ENCODE measurements at regions not wholly inside any gene's neighbourhood (a gene's known extent, or its start where the extent isn't known, plus 50 kb on each side); places are given as distances from the start of the nearest gene placed in this dataset.

DNA sequence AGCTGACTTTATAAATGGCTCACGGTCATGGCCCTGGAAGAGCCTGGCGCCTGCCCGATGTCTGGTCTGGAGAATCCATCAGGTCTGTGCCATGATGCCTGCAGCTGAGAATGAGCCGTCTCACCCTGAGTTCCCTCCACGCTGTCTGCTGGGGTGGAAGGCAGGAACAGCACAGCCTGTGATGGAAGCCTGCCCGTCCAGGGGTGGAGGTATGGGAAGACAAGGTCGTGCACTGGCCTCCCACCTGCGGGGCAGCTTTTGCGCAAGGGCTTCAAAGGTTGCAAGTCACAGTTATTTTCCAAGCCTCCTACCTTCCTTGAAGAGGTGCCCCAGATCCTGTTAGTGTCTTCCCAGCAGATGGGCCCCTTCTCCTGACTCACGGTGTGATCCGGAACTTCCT lies 275.5 kb downstream of the FAM43A start:
- no peak overlapping the region for H3K27ac Mint-ChIP-seq
- DNase-seq (no peak), ATAC-seq (no peak)
- POLR2A ChIA-PET: no interaction called here
- peaks cover 0 to 4% (median 3%) of the 10 kb centered on the region in 5 donors for H3K27me3 Mint-ChIP-seq
- no peaks in the 10 kb centered on the region for H3K4me1 Mint-ChIP-seq
- no peak overlapping the region for H3K4me3 Mint-ChIP-seq
- no peaks in the 10 kb centered on the region for H3K9me3 Mint-ChIP-seq
- H3K36me3 Mint-ChIP-seq: no peaks in the 10 kb centered on the region

GRCh38 chr3:194961571-194961970 lies 275.9 kb downstream of the FAM43A start:
- POLR2A ChIA-PET: no interaction called here

DNA sequence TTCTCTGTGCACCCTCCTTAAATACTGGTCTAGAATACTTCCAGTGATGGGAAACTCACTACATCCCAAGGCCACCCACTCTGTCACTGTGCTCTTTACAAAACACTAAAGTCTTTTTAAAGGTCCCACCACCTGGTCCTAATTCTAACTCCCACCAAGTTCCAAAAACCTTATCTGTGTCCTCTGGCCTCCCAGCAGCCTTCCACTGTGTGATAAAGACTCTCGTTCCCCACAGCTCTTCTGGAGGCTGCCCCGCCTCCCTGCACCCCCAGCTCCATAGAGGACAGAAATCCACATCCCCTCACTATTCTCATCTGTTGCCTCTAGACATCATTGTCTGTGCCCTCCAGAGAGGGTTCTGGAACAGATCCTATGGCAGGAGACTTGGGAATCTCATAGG lies 276.4 kb downstream of the FAM43A start:
- Mint-ChIP-seq H3K4me1 (no peaks in the 10 kb centered on the region), H3K36me3 (no peaks in the 10 kb centered on the region), H3K9me3 (no peaks in the 10 kb centered on the region), H3K4me3 (no peak overlapping the region), H3K27ac (no peak overlapping the region), H3K27me3 (peaks cover 3 to 7% (median 6%) of the 10 kb centered on the region in 5 donors)
- POLR2A ChIA-PET: no interaction called here
- DNase-seq (no peak), ATAC-seq (no peak)

More at GRCh38 chr3:194961571-194961970, 275.9 kb downstream of the FAM43A start:
- H3K27me3 Mint-ChIP-seq: peaks cover 0 to 4% (median 3%) of the 10 kb centered on the region in 5 donors
- H3K9me3 Mint-ChIP-seq: no peaks in the 10 kb centered on the region
- no peak overlapping the region for H3K27ac Mint-ChIP-seq
- DNase-seq (no peak), ATAC-seq (no peak)
- H3K4me3 Mint-ChIP-seq: no peak overlapping the region
- H3K4me1 Mint-ChIP-seq: no peaks in the 10 kb centered on the region
- no peaks in the 10 kb centered on the region for H3K36me3 Mint-ChIP-seq

DNA sequence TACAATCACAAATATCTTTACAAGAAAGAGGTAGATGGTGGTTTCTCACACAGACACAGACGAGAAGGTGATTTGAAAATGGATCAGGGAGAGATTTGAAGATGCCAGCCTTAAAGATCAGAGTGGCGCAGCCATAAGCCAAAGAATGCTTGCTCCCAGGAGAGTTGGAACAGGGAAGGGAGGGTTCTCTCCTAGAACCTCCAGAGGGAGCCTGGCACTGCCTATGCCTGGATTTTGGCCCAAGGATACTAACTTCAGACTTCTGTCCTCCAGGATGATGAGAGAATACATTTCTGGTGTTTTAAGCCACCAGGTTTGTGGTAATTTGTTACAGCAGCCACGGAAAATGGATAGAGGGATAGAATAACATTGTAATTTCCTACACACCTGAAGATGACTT lies 279.1 kb downstream of the FAM43A start:
- H3K36me3 Mint-ChIP-seq: no peaks in the 10 kb centered on the region
- POLR2A ChIA-PET: no interaction called here
- H3K27ac Mint-ChIP-seq: no peak overlapping the region
- peaks cover 0 to 2% (median 0%) of the 10 kb centered on the region in 9 donors for H3K9me3 Mint-ChIP-seq
- DNase-seq: no peak
- no peaks in the 10 kb centered on the region for H3K4me1 Mint-ChIP-seq
- no peak overlapping the region for H3K4me3 Mint-ChIP-seq
- peaks cover 3 to 19% (median 10%) of the 10 kb centered on the region in 5 donors for H3K27me3 Mint-ChIP-seq
- no peak for ATAC-seq

DNA sequence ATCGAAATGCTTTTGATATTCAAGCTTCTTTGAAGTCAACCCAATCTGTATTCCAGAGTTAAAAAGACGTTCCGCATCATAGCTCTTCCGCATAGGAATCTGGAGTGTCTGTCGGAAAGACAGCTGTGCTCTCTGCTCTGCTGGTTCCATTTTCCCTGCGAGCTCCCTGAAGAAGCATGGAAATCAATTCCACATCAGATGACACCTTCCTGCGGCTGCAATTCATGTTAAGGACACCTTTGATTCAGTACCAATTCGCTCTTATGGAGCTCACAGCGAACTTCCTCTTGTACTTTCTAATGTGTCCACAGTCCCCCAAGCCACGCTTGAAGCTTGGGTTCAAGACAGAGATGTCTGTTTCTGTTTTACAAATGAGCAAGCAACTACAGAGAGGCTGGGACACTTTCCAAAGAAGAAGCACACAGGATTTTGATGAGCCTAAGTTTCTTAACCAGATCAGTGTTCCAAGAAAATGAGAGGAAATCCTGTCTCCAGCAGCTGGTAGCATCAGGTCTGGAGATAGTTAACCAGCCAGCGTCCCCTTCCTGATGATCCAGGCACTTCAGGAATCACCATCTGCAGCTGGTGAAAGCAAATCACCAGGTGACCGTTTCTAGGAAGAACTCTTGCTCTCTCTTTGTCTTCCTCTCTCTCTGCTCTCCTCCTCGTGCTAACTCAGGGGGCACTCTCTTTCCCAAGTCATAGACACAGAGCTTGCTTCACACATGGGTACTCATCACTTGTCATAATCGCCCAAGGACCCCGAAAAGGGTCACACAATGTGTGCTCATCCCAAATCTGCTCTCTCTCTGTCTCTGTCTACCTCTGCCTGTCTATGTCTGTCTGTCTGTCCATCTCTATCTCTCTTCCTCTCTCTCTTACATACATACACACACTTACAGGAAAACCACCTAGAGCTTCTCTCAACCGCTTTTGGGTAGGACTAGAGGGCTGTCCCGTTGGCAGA lies 281.8 kb downstream of the FAM43A start:
- Mint-ChIP-seq H3K36me3 (peaks cover 0 to 6% (median 0%) of the 10 kb centered on the region in 3 donors), H3K27ac (no peak overlapping the region), H3K27me3 (peaks cover 3 to 19% (median 16%) of the 10 kb centered on the region in 5 donors), H3K9me3 (peaks cover 0 to 12% (median 2%) of the 10 kb centered on the region in 9 donors), H3K4me3 (no peak overlapping the region), H3K4me1 (no peaks in the 10 kb centered on the region)
- no peak for ATAC-seq
- POLR2A ChIA-PET: no interaction called here
- no peak for DNase-seq

DNA sequence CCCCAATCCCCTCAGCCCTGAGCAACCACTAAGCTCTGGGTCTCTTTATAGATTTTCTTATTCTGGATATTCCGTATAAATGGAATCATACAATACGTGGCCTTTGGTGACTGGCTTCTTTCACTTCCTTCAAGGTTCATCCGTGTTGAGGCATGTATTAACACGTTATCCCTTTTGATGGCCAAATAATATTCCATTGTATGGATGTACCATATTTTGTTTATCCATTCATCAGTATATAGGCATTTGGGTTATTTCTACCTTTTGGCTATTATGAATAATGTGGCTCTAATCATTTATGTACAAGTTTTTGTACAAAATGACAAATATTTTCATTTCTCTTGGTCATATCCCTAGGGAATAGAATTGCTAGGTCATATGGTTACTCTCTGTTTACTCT lies 284.4 kb downstream of the FAM43A start:
- ATAC-seq (no peak), DNase-seq (no peak)
- Mint-ChIP-seq H3K27me3 (peaks cover 6 to 19% (median 16%) of the 10 kb centered on the region in 5 donors), H3K4me3 (no peak overlapping the region), H3K4me1 (no peaks in the 10 kb centered on the region), H3K9me3 (peaks cover 0 to 12% (median 2%) of the 10 kb centered on the region in 9 donors), H3K36me3 (peaks cover 0 to 6% (median 0%) of the 10 kb centered on the region in 3 donors), H3K27ac (no peak overlapping the region)
- POLR2A ChIA-PET: no interaction called here

- Mint-ChIP-seq H3K27me3 (peaks cover 6 to 22% (median 16%) of the 10 kb centered on the region in 5 donors), H3K27ac (no peak overlapping the region), H3K4me1 (peaks cover 0 to 8% (median 0%) of the 10 kb centered on the region in 4 donors), H3K9me3 (peaks cover 0 to 12% (median 2%) of the 10 kb centered on the region in 9 donors), H3K36me3 (peaks cover 0 to 6% (median 0%) of the 10 kb centered on the region in 3 donors), H3K4me3 (no peak overlapping the region)
- DNase-seq (peak in 1 of 10 donors; percentile 3), ATAC-seq (no peak)
- POLR2A ChIA-PET: no interaction called here
These were observed 285.3 kb downstream of the FAM43A start for GRCh38 chr3:194971009-194971408.

DNA sequence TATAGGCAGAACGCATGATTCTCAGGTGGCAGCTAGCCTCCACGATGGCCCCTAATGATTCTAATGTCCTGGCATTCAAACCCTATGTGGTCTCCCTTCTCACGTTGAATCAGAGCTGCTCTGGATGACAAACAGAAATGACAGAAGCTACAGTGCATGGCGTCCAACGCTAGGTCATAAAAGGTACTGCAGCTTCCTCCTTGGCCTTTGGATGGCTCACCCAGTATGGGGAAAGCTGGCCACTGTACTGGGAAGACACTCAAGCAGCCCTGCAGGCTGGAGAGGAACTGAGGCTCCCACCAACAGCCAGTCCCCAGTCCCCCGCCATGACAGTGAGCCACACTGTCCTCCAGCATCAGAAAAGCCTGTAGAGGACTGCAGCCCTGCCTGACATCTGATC lies 286.3 kb downstream of the FAM43A start:
- ATAC-seq (no peak), DNase-seq (peak in 1 of 10 donors; percentile 8)
- POLR2A ChIA-PET: no interaction called here
- Mint-ChIP-seq H3K9me3 (peaks cover 0 to 12% (median 2%) of the 10 kb centered on the region in 9 donors), H3K4me3 (no peak overlapping the region), H3K36me3 (peaks cover 0 to 6% (median 0%) of the 10 kb centered on the region in 3 donors), H3K27me3 (peaks cover 4 to 27% (median 14%) of the 10 kb centered on the region in 5 donors), H3K4me1 (peaks cover 0 to 10% (median 0%) of the 10 kb centered on the region in 4 donors), H3K27ac (no peak overlapping the region)

DNA sequence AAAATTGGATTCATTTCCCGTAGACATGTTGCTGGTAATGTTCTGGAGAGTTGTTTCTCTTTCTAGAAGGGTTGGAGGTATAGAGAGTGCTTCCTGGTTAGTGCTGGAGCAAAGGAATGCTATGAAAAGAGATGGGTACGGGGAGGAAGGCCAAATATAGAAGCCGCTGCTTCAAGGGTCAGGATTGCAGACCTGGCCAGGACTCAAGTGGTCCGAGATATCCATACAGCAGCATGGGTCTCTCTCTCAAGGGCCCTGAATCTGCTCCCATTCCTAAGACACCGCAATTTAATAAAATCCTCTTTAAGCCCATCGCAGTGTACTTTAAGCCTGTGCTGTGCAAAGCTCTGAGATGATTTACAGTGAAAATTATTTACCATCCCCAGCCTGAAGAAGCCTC lies 287.0 kb downstream of the FAM43A start:
- DNase-seq: no peak
- POLR2A ChIA-PET: no interaction called here
- Mint-ChIP-seq H3K4me1 (peaks cover 0 to 10% (median 0%) of the 10 kb centered on the region in 4 donors), H3K4me3 (no peak overlapping the region), H3K36me3 (peaks cover 0 to 6% (median 0%) of the 10 kb centered on the region in 3 donors), H3K9me3 (peaks cover 0 to 12% (median 2%) of the 10 kb centered on the region in 9 donors), H3K27ac (peak overlapping the region in 1 of 10 donors; percentile 9), H3K27me3 (peaks cover 4 to 24% (median 11%) of the 10 kb centered on the region in 5 donors)
- no peak for ATAC-seq

- peaks cover 0 to 12% (median 2%) of the 10 kb centered on the region in 9 donors for H3K9me3 Mint-ChIP-seq
- H3K27ac Mint-ChIP-seq: peak overlapping the region in 1 of 10 donors; percentile 56
- DNase-seq: peak in 1 of 10 donors; percentile 15
- H3K36me3 Mint-ChIP-seq: peaks cover 0 to 6% (median 0%) of the 10 kb centered on the region in 3 donors
- peaks cover 0 to 10% (median 0%) of the 10 kb centered on the region in 4 donors for H3K4me1 Mint-ChIP-seq
- H3K27me3 Mint-ChIP-seq: peaks cover 3 to 17% (median 7%) of the 10 kb centered on the region in 5 donors
- ATAC-seq: no peak
- H3K4me3 Mint-ChIP-seq: no peak overlapping the region
- POLR2A ChIA-PET: no interaction called here
These were observed 287.8 kb downstream of the FAM43A start for GRCh38 chr3:194973366-194974000.

- no peak overlapping the region for H3K27ac Mint-ChIP-seq
- peaks cover 0 to 6% (median 0%) of the 10 kb centered on the region in 3 donors for H3K36me3 Mint-ChIP-seq
- peaks cover 3 to 17% (median 7%) of the 10 kb centered on the region in 5 donors for H3K27me3 Mint-ChIP-seq
- ATAC-seq (no peak), DNase-seq (peak in 1 of 10 donors; percentile 4)
- peaks cover 0 to 12% (median 2%) of the 10 kb centered on the region in 9 donors for H3K9me3 Mint-ChIP-seq
- H3K4me3 Mint-ChIP-seq: no peak overlapping the region
- peaks cover 0 to 10% (median 0%) of the 10 kb centered on the region in 4 donors for H3K4me1 Mint-ChIP-seq
- POLR2A ChIA-PET: no interaction called here
These were observed 288.9 kb downstream of the FAM43A start for GRCh38 chr3:194974468-194975135.

- Mint-ChIP-seq H3K36me3 (no peaks in the 10 kb centered on the region), H3K4me3 (no peak overlapping the region), H3K27ac (no peak overlapping the region), H3K4me1 (peaks cover 0 to 10% (median 0%) of the 10 kb centered on the region in 4 donors), H3K27me3 (peaks cover 3 to 17% (median 4%) of the 10 kb centered on the region in 5 donors), H3K9me3 (peaks cover 0 to 5% (median 0%) of the 10 kb centered on the region in 9 donors)
- POLR2A ChIA-PET: no interaction called here
- ATAC-seq (no peak), DNase-seq (no peak)
These were observed 290.4 kb downstream of the FAM43A start for GRCh38 chr3:194976049-194976451.

Data from naive thymus-derived CD8-positive, alpha-beta T cell (primary cell).